H1 (cell line): ENCODE measurements at regions not wholly inside any gene's neighbourhood (a gene's known extent, or its start where the extent isn't known, plus 50 kb on each side); places are given as distances from the start of the nearest gene placed in this dataset.

Experiments used
- CTCF ChIA-PET: fragments of 300-600 bp; sonication (Branson Sonifier 250); formaldehyde crosslinking; loops from one replicate; lab custom pipeline; 2021; ENCODE audit not compliant: partially characterized antibody; lab: Charles Lee
- POLR2A ChIA-PET: fragments of 300-600 bp; sonication (Branson Sonifier 250); formaldehyde crosslinking; loops from one replicate; lab custom pipeline; 2021; ENCODE audit warnings: inconsistent platforms; ENCODE audit not compliant: partially characterized antibody; lab: Charles Lee
- DNase-seq, 2 experiments: peaks; one replicate each; pipeline versions ENCODE4 v3.0.0 to v3.0.0-alpha.2; 2010 to 2022; ENCODE audit warnings: low spot score in 2 of 2, low read depth in 1 of 2, mixed read lengths in 1 of 2
- FAIRE-seq: peaks from 2 replicates; lab custom pipeline; 2011; peaks lifted over from hg19 to GRCh38; lab: Jason Lieb, UNC
- H2AFZ ChIP-seq: 2 replicates; pipeline ENCODE4 v1.8.1; 2012; ENCODE audit warnings: low read length, inconsistent platforms
- H2AK5ac ChIP-seq: 2 replicates; pipeline ENCODE4 v1.6.1; 2013; ENCODE audit warnings: low read depth, low read length
- H2BK120ac ChIP-seq: replicated peaks from 2 replicates; pipeline ENCODE3; 2013; ENCODE audit warnings: low read depth, low read length, inconsistent platforms
- H2BK12ac ChIP-seq: 2 replicates; pipeline ENCODE4 v1.6.1; 2013; ENCODE audit warnings: low read depth, low read length
- H2BK15ac ChIP-seq: 2 replicates; pipeline ENCODE4 v1.6.1; 2013; ENCODE audit warnings: low read length
- H2BK20ac ChIP-seq: 2 replicates; pipeline ENCODE4 v1.6.1; 2013; ENCODE audit warnings: low read length
- H2BK5ac ChIP-seq: 2 replicates; pipeline ENCODE4 v1.6.1; 2013; ENCODE audit warnings: low read depth, low read length
- H3K14ac ChIP-seq: 2 replicates; pipeline ENCODE4 v1.6.1; 2013; ENCODE audit warnings: inconsistent platforms; ENCODE audit not compliant: insufficient read length
- H3K18ac ChIP-seq: 2 replicates; pipeline ENCODE4 v1.6.1; 2013; ENCODE audit warnings: low read length; ENCODE audit errors: extremely low read depth
- H3K23ac ChIP-seq: 2 replicates; pipeline ENCODE4 v1.6.1; 2013; ENCODE audit warnings: inconsistent platforms; ENCODE audit not compliant: insufficient read length
- H3K23me2 ChIP-seq: 2 replicates; pipeline ENCODE4 v1.6.1; 2013; ENCODE audit warnings: low read depth, low read length
- H3K27ac ChIP-seq: 2 replicates; pipeline ENCODE4 v1.6.1; 2011; ENCODE audit warnings: low read depth, low read length, inconsistent platforms
- H3K27me3 ChIP-seq, 4 experiments: replicated peaks in 1 of 4; 1 replicate in 1 of 4; 2 replicates in 3 of 4; pipeline versions ENCODE4 v1.6.1 to v1.8.1; 2011 to 2013; ENCODE audit warnings: low read length in 3 of 4, mild to moderate bottlenecking in 3 of 4, inconsistent platforms in 2 of 4, mixed read lengths in 2 of 4, moderate library complexity in 1 of 4; ENCODE audit not compliant: control insufficient read depth in 3 of 4, insufficient read depth in 3 of 4; ENCODE audit errors: extremely low read depth in 1 of 4
- H3K36me3 ChIP-seq, 4 experiments: 2 replicates each; pipeline versions ENCODE4 v1.6.1 to v1.8.1; 2011 to 2013; ENCODE audit warnings: mild to moderate bottlenecking in 4 of 4, low read length in 3 of 4, moderate library complexity in 2 of 4, control low read depth in 1 of 4, inconsistent platforms in 1 of 4; ENCODE audit not compliant: insufficient read depth in 4 of 4, control insufficient read depth in 2 of 4
- H3K4ac ChIP-seq: replicated peaks from 2 replicates; pipeline ENCODE3; 2013; ENCODE audit warnings: low read length, low read depth, mixed read lengths, inconsistent platforms; ENCODE audit not compliant: insufficient read length
- H3K4me1 ChIP-seq, 4 experiments: replicated peaks in 1 of 4; 1 replicate in 1 of 4; 2 replicates in 3 of 4; pipeline versions ENCODE4 v1.6.1 to v1.8.1; 2011 to 2013; ENCODE audit warnings: low read length in 3 of 4, inconsistent platforms in 2 of 4, mixed read lengths in 1 of 4; ENCODE audit not compliant: insufficient read depth in 4 of 4, control insufficient read depth in 3 of 4
- H3K4me2 ChIP-seq, 2 experiments: 2 replicates each; pipeline versions ENCODE4 v1.6.1 to v1.8.1; 2011 to 2013; ENCODE audit warnings: low read depth in 2 of 2, low read length in 2 of 2, control low read depth in 1 of 2, inconsistent platforms in 1 of 2, mild to moderate bottlenecking in 1 of 2; ENCODE audit not compliant: insufficient read depth in 1 of 2
- H3K4me3 ChIP-seq, 4 experiments: fragments of 200-600, 300-600 bp in 1 of 4; sonication (generic), shearing (Covaris generic), sonication (Bioruptor Twin) in 1 of 4; 2 replicates each; pipeline versions ENCODE4 v1.5.1 to v1.8.1; 2011 to 2016; ENCODE audit warnings: low read length in 4 of 4, low read depth in 3 of 4, control low read depth in 2 of 4, inconsistent platforms in 2 of 4, mild to moderate bottlenecking in 2 of 4, mixed read lengths in 1 of 4, moderate library complexity in 1 of 4; ENCODE audit not compliant: insufficient read depth in 2 of 4; ENCODE audit errors: extremely low read depth in 1 of 4
- H3K56ac ChIP-seq: replicated peaks from 2 replicates; pipeline ENCODE3; 2013; ENCODE audit warnings: low read depth, mild to moderate bottlenecking, mixed read lengths, low read length, inconsistent platforms; ENCODE audit not compliant: insufficient read length
- H3K79me1 ChIP-seq: 2 replicates; pipeline ENCODE4 v1.6.1; 2013; ENCODE audit warnings: low read depth, low read length, control low read depth
- H3K79me2 ChIP-seq, 2 experiments: 2 replicates each; pipeline versions ENCODE4 v1.6.1 to v1.8.1; 2012 to 2013; ENCODE audit warnings: low read length in 2 of 2, mild to moderate bottlenecking in 2 of 2, inconsistent platforms in 1 of 2; ENCODE audit not compliant: insufficient read depth in 2 of 2, control insufficient read depth in 1 of 2
- H3K9ac ChIP-seq, 4 experiments: replicated peaks in 1 of 4; 1 replicate in 1 of 4; 2 replicates in 3 of 4; pipeline versions ENCODE4 v1.6.1 to v1.8.1; 2011 to 2013; ENCODE audit warnings: low read depth in 3 of 4, low read length in 3 of 4, control low read depth in 2 of 4, mild to moderate bottlenecking in 2 of 4, moderate library complexity in 2 of 4, inconsistent platforms in 1 of 4; ENCODE audit errors: extremely low read depth in 1 of 4
- H3K9me3 ChIP-seq, 2 experiments: 2 replicates each; pipeline versions ENCODE4 v1.6.1 to v1.8.1; 2012 to 2013; ENCODE audit warnings: mild to moderate bottlenecking in 2 of 2, moderate library complexity in 2 of 2, control low read depth in 1 of 2, inconsistent platforms in 1 of 2, low read depth in 1 of 2, low read length in 1 of 2, mixed read lengths in 1 of 2; ENCODE audit not compliant: insufficient read depth in 2 of 2
- H4K20me1 ChIP-seq, 2 experiments: replicated peaks in 1 of 2; 2 replicates each; pipeline versions ENCODE3 to v1.8.1; 2011 to 2013; ENCODE audit warnings: inconsistent platforms in 2 of 2, low read length in 2 of 2, mild to moderate bottlenecking in 1 of 2; ENCODE audit not compliant: insufficient read depth in 2 of 2, control insufficient read depth in 1 of 2
- H4K5ac ChIP-seq: 2 replicates; pipeline ENCODE4 v1.6.1; 2013; ENCODE audit warnings: low read length, low read depth, mixed read lengths, inconsistent platforms; ENCODE audit not compliant: insufficient read length
- H4K8ac ChIP-seq: 2 replicates; pipeline ENCODE4 v1.8.0; 2013; ENCODE audit warnings: mild to moderate bottlenecking, moderate library complexity, low read length, inconsistent platforms; ENCODE audit not compliant: insufficient read depth; ENCODE audit errors: extremely low read depth
- H4K91ac ChIP-seq: replicated peaks from 2 replicates; pipeline ENCODE3; 2013; ENCODE audit warnings: low read length, mixed read lengths, inconsistent platforms; ENCODE audit not compliant: insufficient read length
- GTF2F1 ChIP-seq: IDR thresholded peaks from 2 replicates; pipeline ENCODE4 v1.6.1; 2012; ENCODE audit warnings: low read depth, low read length, improper control_type of control experiment, borderline replicate concordance
- JUND ChIP-seq: IDR thresholded peaks from 2 replicates; pipeline ENCODE4 v1.6.1; 2011; ENCODE audit warnings: mild to moderate bottlenecking, improper control_type of control experiment, low read length
- KDM4A ChIP-seq: IDR thresholded peaks from one replicate; pipeline ENCODE4 v1.7.1; 2012; ENCODE audit warnings: low read depth, mild to moderate bottlenecking, moderate library complexity, low read length, inconsistent platforms; ENCODE audit not compliant: severe bottlenecking
- KDM5A ChIP-seq: fragments of 200-600 bp; IDR thresholded peaks from 2 replicates; pipeline ENCODE4 v1.7.1; 2012; ENCODE audit warnings: mild to moderate bottlenecking, low read length, inconsistent platforms, mixed read lengths
- MAFK ChIP-seq: IDR thresholded peaks from 2 replicates; pipeline ENCODE4 v1.6.1; 2012; ENCODE audit warnings: low read depth, mild to moderate bottlenecking, improper control_type of control experiment, low read length
- POU5F1 ChIP-seq: IDR thresholded peaks from 2 replicates; pipeline ENCODE4 v1.6.1; 2011; ENCODE audit warnings: low read depth, mild to moderate bottlenecking, low read length, moderate library complexity
- SIN3A ChIP-seq, 2 experiments: IDR thresholded peaks in 1 of 2; conservative IDR thresholded peaks in 1 of 2; 2 replicates each; pipeline ENCODE4 v1.6.1; 2011 to 2012; ENCODE audit warnings: low read length in 2 of 2, improper control_type of control experiment in 1 of 2, low read depth in 1 of 2, mild to moderate bottlenecking in 1 of 2
- SIX5 ChIP-seq: IDR thresholded peaks from 2 replicates; pipeline ENCODE4 v1.6.1; 2011; ENCODE audit warnings: mild to moderate bottlenecking, low read depth, low read length
- TAF7 ChIP-seq: optimal IDR thresholded peaks from 2 replicates; pipeline ENCODE3; 2011; ENCODE audit warnings: low read depth, mild to moderate bottlenecking, inconsistent platforms, low read length, moderate library complexity, borderline replicate concordance
- WGBS, 2 experiments: shearing (Covaris generic) in 1 of 2; methylation state at CpG; one replicate each; pipeline versions ENCODE4 v1.1.6 to v1.1.7; 2013 to 2015; ENCODE audit warnings: low lambda C conversion rate in 2 of 2, mixed read lengths in 2 of 2, inconsistent platforms in 1 of 2, low coverage in 1 of 2, missing lambda C conversion rate in 1 of 2; ENCODE audit not compliant: insufficient replicate concordance in 2 of 2, insufficient coverage in 1 of 2, insufficient read length in 1 of 2; ENCODE audit errors: extremely low coverage in 1 of 2, missing lambda C conversion rate in 1 of 2; 5-methylcytosine and 5-hydroxymethylcytosine counted together

DNA sequence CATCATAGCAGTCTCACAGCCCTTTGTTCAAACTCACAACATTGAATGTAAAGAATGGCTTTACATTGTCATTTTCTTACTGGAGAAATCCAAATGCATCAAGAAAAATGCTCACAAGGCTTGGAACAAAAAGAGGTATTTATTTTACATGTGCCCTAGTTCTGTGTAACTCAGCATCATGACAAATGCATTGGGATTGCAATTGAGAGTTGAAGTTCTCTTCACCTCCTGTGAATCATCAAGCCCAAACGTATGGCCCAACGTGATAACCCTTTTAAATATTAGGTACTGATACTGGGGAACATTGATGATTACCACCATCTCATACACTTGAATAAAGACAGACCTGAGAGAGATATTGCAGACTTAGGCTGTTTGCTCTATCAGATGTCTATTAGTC lies 61.6 kb downstream of the GASK1B start:
- Histone ChIP-seq H2BK20ac (no peak overlapping the region), H3K27me3 (no peaks in the 10 kb centered on the region), H3K36me3 (no peaks in the 10 kb centered on the region), H3K27ac (no peak overlapping the region), H3K4me1 (no peaks in the 10 kb centered on the region), H2AFZ (no peak overlapping the region), H3K23me2 (no peaks in the 10 kb centered on the region), H4K8ac (no peak overlapping the region), H4K91ac (no peak overlapping the region), H2BK120ac (peak overlapping the region; percentile 41), H3K23ac (no peak overlapping the region), H2BK12ac (no peak overlapping the region), H3K9ac (no peak overlapping the region), H3K18ac (no peak overlapping the region), H3K4ac (no peak overlapping the region), H2AK5ac (no peak overlapping the region), H4K5ac (no peak overlapping the region), H2BK15ac (no peak overlapping the region), H3K9me3 (no peaks in the 10 kb centered on the region), H3K14ac (no peak overlapping the region), H3K79me2 (no peaks in the 10 kb centered on the region), H3K56ac (no peak overlapping the region), H4K20me1 (no peaks in the 10 kb centered on the region), H3K4me2 (no peak overlapping the region), H3K79me1 (no peaks in the 10 kb centered on the region), H3K4me3 (no peak overlapping the region), H2BK5ac (no peak overlapping the region)
- CTCF ChIA-PET, result no interaction called here
- no peak for FAIRE-seq
- WGBS, 2 experiments, result 81% methylated on average over 2 of the region's 2 CpGs; no CpG with 5 or more reads in 1 of the 2 experiments
- POLR2A ChIA-PET, result no interaction called here
- DNase-seq, result no peak
- TF ChIP-seq GTF2F1 (no peak), MAFK (no peak), KDM5A (no peak), TAF7 (no peak), SIN3A (conservative IDR thresholded peaks at IDR 0.05 in 1 of 2, IDR thresholded peaks at IDR 0.05 in 1 of 2; ENCODE audit: low read depth in 1 of 2, low read length in 2 of 2) (no peak), SIX5 (no peak), JUND (no peak), POU5F1 (no peak), KDM4A (no peak)
